HepG2 (cell line): ENCODE measurements at regions not wholly inside any gene's neighbourhood (a gene's known extent, or its start where the extent isn't known, plus 50 kb on each side); places are given as distances from the start of the nearest gene placed in this dataset.

Experiments used
- ATAC-seq: fragments of 200-7000 bp; cut with Tn5 transposase; 3 replicates; pipeline ENCODE4 v1.9.1; 2020; ENCODE audit warnings: mild to moderate bottlenecking, moderate library complexity
- BruUV-seq: library from RNA; stranded (reverse); fragments of 400-500 nt; replicated peaks from 2 replicates; lab custom pipeline; 2021; lab: Mats Ljungman, UMichigan
- CTCF ChIA-PET: fragments of 300-600 bp; formaldehyde crosslinking; extraction: SDS; loops from one replicate; lab custom pipeline; 2021; ENCODE audit warnings: low total read pairs, inconsistent platforms, low intra/inter-chr PET ratio; lab: Yijun Ruan, JAX
- POLR2A ChIA-PET: fragments of 350-600 bp; sonication (Branson Sonifier 250); formaldehyde crosslinking; loops from one replicate; lab custom pipeline; 2020; ENCODE audit warnings: antibody characterized with exemption, inconsistent platforms; lab: Yijun Ruan, JAX
- DNase-seq: peaks from one replicate; pipeline ENCODE4 v3.0.0-alpha.2; 2015; ENCODE audit warnings: low spot score
- FAIRE-seq: peaks from 3 replicates; lab custom pipeline; 2011; peaks lifted over from hg19 to GRCh38; lab: Jason Lieb, UNC
- H2AFZ ChIP-seq: one replicate; pipeline ENCODE4 v1.6.1; 2011; ENCODE audit warnings: low read length, inconsistent platforms
- H3K27ac ChIP-seq: fragments of 300-600 bp; 3 replicates; pipeline ENCODE4 v1.8.0; 2011; ENCODE audit warnings: mixed run types, mild to moderate bottlenecking, mixed read lengths, low read length, inconsistent platforms; ENCODE audit not compliant: insufficient read depth; ENCODE audit errors: extremely low read length
- H3K27me3 ChIP-seq, 2 experiments: fragments of 200-600 bp in 1 of 2; 2 replicates in 1 of 2; 3 replicates in 1 of 2; pipeline versions ENCODE4 v1.6.0 to v1.8.0; 2011; ENCODE audit warnings: low read length in 2 of 2, mild to moderate bottlenecking in 2 of 2, moderate library complexity in 2 of 2, inconsistent platforms in 1 of 2; ENCODE audit not compliant: insufficient read depth in 2 of 2, control insufficient read depth in 1 of 2
- H3K36me3 ChIP-seq, 2 experiments: fragments of 200-600 bp in 1 of 2; replicated peaks in 1 of 2; 2 replicates in 1 of 2; 3 replicates in 1 of 2; pipeline versions ENCODE4 v1.5.1 to v1.8.0; 2011; ENCODE audit warnings: low read length in 2 of 2, inconsistent platforms in 1 of 2; ENCODE audit not compliant: insufficient read depth in 2 of 2, control insufficient read depth in 1 of 2
- H3K4me1 ChIP-seq: 2 replicates; pipeline ENCODE4 v1.5.1; 2012; ENCODE audit warnings: low read length, inconsistent platforms; ENCODE audit not compliant: insufficient read depth
- H3K4me2 ChIP-seq: 2 replicates; pipeline ENCODE4 v1.6.0; 2011; ENCODE audit warnings: low read depth, low read length, inconsistent platforms
- H3K4me3 ChIP-seq, 3 experiments: fragments of 200-600 bp in 1 of 3; sonication (generic), shearing (Covaris generic) in 1 of 3; replicated peaks in 1 of 3; 2 replicates each; pipeline ENCODE4 v1.5.1; 2011 to 2016; ENCODE audit warnings: low read length in 3 of 3, inconsistent platforms in 2 of 3, low read depth in 2 of 3, mild to moderate bottlenecking in 2 of 3, control low read depth in 1 of 3, mixed read lengths in 1 of 3; ENCODE audit not compliant: insufficient read depth in 1 of 3
- H3K79me2 ChIP-seq: one replicate; pipeline ENCODE4 v1.6.1; 2011; ENCODE audit warnings: low read length, inconsistent platforms; ENCODE audit not compliant: insufficient read depth
- H3K9ac ChIP-seq: 2 replicates; pipeline ENCODE4 v1.6.0; 2011; ENCODE audit warnings: mild to moderate bottlenecking, low read depth, low read length, inconsistent platforms; ENCODE audit not compliant: insufficient read depth
- H3K9me3 ChIP-seq: 2 replicates; pipeline ENCODE4 v1.5.1; 2012; ENCODE audit warnings: mild to moderate bottlenecking, low read length
- H4K20me1 ChIP-seq: 2 replicates; pipeline ENCODE4 v1.6.0; 2011; ENCODE audit warnings: inconsistent platforms, mild to moderate bottlenecking, low read length, moderate library complexity; ENCODE audit not compliant: insufficient read depth
- BATF2 ChIP-seq: sonication (generic); formaldehyde crosslinking; IDR thresholded peaks from 2 replicates; pipeline ENCODE4 v1.8.0; 2022; ENCODE audit warnings: mild to moderate bottlenecking, missing genetic modification reagents, moderate library complexity
- FOXP1 ChIP-seq, 2 experiments: fragments of 450-650 bp in 1 of 2; IDR thresholded peaks; 2 replicates each; pipeline ENCODE4 v1.6.1; 2017 to 2018; ENCODE audit warnings: antibody characterized with exemption in 1 of 2
- MAZ ChIP-seq, 2 experiments: sonication (generic) in 1 of 2; formaldehyde crosslinking in 1 of 2; IDR thresholded peaks; 2 replicates each; pipeline versions ENCODE4 v1.5.0 to v1.6.1; 2012 to 2020; ENCODE audit warnings: low read depth in 2 of 2, mild to moderate bottlenecking in 2 of 2, borderline replicate concordance in 1 of 2, improper control_type of control experiment in 1 of 2, low read length in 1 of 2, missing genetic modification reagents in 1 of 2, moderate library complexity in 1 of 2
- NFRKB ChIP-seq: fragments of 450-650 bp; IDR thresholded peaks from 2 replicates; pipeline ENCODE4 v1.6.1; 2017
- NPAS2 ChIP-seq: sonication (generic); formaldehyde crosslinking; IDR thresholded peaks from 2 replicates; pipeline ENCODE4 v1.8.0; 2022; ENCODE audit warnings: mild to moderate bottlenecking, missing genetic modification reagents, borderline replicate concordance
- PHF20 ChIP-seq: sonication (generic); formaldehyde crosslinking; IDR thresholded peaks from 2 replicates; pipeline ENCODE4 v1.5.0; 2020; ENCODE audit warnings: mild to moderate bottlenecking, missing genetic modification reagents
- RBFOX2 ChIP-seq: fragments of 200-400 bp; formaldehyde crosslinking; IDR thresholded peaks from 2 replicates; pipeline ENCODE4 v1.6.1; 2017; ENCODE audit warnings: low read depth, mild to moderate bottlenecking, low read length
- RNF219 ChIP-seq: sonication (generic); formaldehyde crosslinking; IDR thresholded peaks from 2 replicates; pipeline ENCODE4 v1.5.0; 2020; ENCODE audit warnings: mild to moderate bottlenecking, missing genetic modification reagents
- TCF7L2 ChIP-seq: IDR thresholded peaks from 2 replicates; pipeline ENCODE4 v1.6.1; 2011; ENCODE audit warnings: mild to moderate bottlenecking, low read depth, low read length, moderate library complexity
- ZFP36L2 ChIP-seq: sonication (generic); formaldehyde crosslinking; IDR thresholded peaks from 2 replicates; pipeline ENCODE4 v1.4.0; 2020; ENCODE audit warnings: missing genetic modification reagents
- ZNF331 ChIP-seq: sonication (generic); formaldehyde crosslinking; IDR thresholded peaks from 2 replicates; pipeline ENCODE4 v1.4.0; 2020; ENCODE audit warnings: missing genetic modification reagents
- ZNF510 ChIP-seq: sonication (generic); formaldehyde crosslinking; IDR thresholded peaks from 2 replicates; pipeline ENCODE4 v1.4.0; 2020; ENCODE audit warnings: low read depth, mild to moderate bottlenecking, missing genetic modification reagents
- WGBS: methylation state at CpG from one replicate; pipeline ENCODE4 v1.1.6; 2017; ENCODE audit warnings: low lambda C conversion rate; 5-methylcytosine and 5-hydroxymethylcytosine counted together
- in situ Hi-C: cut with HindIII; loops from 2 replicates; pipeline ENCODE4 v1.10.0; 2017; ENCODE audit warnings: low pct_unique_long_range_greater_than_20kb; ENCODE audit not compliant: extremely low pct_ligation_motif_present
- intact Hi-C: fragments of 100-400 bp; cut with micrococcal nuclease; formaldehyde crosslinking; loops from one replicate; pipeline ENCODE4 v1.10.0; 2022; ENCODE audit not compliant: unreplicated experiment
- TF ChIP-seq, protein P1 (sequence below), 2 experiments: sonication (generic) in 1 of 2; formaldehyde crosslinking in 1 of 2; IDR thresholded peaks; 2 replicates each; pipeline versions ENCODE4 v1.5.1 to v1.6.1; 2011 to 2020; ENCODE audit warnings: borderline replicate concordance in 1 of 2, low read depth in 1 of 2, low read length in 1 of 2, mild to moderate bottlenecking in 1 of 2, missing genetic modification reagents in 1 of 2, moderate library complexity in 1 of 2
- TF ChIP-seq, protein P2 (sequence below): sonication (generic); formaldehyde crosslinking; conservative IDR thresholded peaks from 2 replicates; pipeline ENCODE4 v1.5.0; 2020; ENCODE audit warnings: missing genetic modification reagents

DNA sequence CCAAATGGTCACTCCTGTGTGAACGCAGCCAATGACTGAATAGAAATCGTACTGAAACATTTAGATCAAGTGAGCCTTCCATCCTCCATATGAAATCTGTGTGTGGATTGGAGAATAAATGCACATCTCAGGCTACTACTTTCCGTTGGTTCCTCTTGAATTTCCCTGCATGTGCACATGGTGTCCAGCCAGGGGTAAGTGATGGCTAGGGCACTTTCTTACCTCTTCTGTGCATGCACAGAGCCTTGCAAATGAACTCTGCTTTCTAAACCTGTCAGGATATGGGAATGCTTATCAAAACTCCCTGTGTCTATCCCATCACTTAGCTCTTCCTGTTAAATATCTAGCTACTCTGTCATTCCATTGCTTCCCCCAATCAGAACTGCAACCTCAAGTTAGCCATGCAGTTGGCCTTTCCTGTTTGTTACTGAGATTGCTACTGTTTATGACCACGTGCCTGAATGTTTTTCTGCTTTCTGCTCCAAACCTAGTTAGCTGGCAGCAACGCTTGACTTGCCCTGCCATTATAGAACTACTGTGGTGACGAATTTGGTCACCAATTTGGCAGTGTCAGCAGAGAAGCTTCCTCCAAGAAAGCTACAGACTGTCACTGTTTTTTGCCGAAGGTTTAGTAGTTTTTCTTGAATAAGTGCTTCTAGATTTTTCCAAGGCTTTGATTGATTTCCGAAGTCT, 661.6 kb downstream of the LRRC70 start:
- H4K20me1 ChIP-seq: no peaks in the 10 kb centered on the region
- H2AFZ ChIP-seq: no peak overlapping the region
- no peaks in the 10 kb centered on the region; a peak in 1 of 5 replicates for H3K27me3 ChIP-seq
- no peak overlapping the region for H3K9ac ChIP-seq
- no TSS peak for BruUV-seq
- POLR2A ChIA-PET: no interaction called here
- intact Hi-C loops (no loop called here), in situ Hi-C loops (no loop called here)
- H3K4me1 ChIP-seq: no peaks in the 10 kb centered on the region
- ATAC-seq (no peak), FAIRE-seq (no peak), DNase-seq (no peak)
- no peaks in the 10 kb centered on the region for H3K79me2 ChIP-seq
- 9% methylated on average over 8 of the region's 8 CpGs for WGBS
- H3K27ac ChIP-seq: no peak overlapping the region
- H3K36me3 ChIP-seq: no peaks in the 10 kb centered on the region
- CTCF ChIA-PET: no interaction called here
- no peak overlapping the region for H3K4me2 ChIP-seq
- no peak overlapping the region for H3K4me3 ChIP-seq
- H3K9me3 ChIP-seq: no peaks in the 10 kb centered on the region
- no peak for TF ChIP-seq RNF219 (CRISPR knock-in tag)
- TF ChIP-seq MAZ (IDR thresholded peaks at IDR 0.05; ENCODE audit: borderline replicate concordance, low read depth, low read length): no peak
- TF ChIP-seq MAZ (CRISPR knock-in tag; IDR thresholded peaks at IDR 0.05; ENCODE audit: low read depth): no peak
- TF ChIP-seq, protein P1, sequence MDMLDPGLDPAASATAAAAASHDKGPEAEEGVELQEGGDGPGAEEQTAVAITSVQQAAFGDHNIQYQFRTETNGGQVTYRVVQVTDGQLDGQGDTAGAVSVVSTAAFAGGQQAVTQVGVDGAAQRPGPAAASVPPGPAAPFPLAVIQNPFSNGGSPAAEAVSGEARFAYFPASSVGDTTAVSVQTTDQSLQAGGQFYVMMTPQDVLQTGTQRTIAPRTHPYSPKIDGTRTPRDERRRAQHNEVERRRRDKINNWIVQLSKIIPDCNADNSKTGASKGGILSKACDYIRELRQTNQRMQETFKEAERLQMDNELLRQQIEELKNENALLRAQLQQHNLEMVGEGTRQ (IDR thresholded peaks at IDR 0.05; ENCODE audit: low read depth, low read length): no peak
- TF ChIP-seq, protein P1 (CRISPR knock-in tag; IDR thresholded peaks at IDR 0.05; ENCODE audit: borderline replicate concordance): no peak
- TF ChIP-seq NPAS2: no peak
- no peak for TF ChIP-seq BATF2 (CRISPR knock-in tag)
- TF ChIP-seq, protein P2, sequence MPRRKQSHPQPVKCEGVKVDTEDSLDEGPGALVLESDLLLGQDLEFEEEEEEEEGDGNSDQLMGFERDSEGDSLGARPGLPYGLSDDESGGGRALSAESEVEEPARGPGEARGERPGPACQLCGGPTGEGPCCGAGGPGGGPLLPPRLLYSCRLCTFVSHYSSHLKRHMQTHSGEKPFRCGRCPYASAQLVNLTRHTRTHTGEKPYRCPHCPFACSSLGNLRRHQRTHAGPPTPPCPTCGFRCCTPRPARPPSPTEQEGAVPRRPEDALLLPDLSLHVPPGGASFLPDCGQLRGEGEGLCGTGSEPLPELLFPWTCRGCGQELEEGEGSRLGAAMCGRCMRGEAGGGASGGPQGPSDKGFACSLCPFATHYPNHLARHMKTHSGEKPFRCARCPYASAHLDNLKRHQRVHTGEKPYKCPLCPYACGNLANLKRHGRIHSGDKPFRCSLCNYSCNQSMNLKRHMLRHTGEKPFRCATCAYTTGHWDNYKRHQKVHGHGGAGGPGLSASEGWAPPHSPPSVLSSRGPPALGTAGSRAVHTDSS: no peak
- TF ChIP-seq RBFOX2: no peak
- TF ChIP-seq TCF7L2: no peak
- TF ChIP-seq FOXP1 (IDR thresholded peaks at IDR 0.05): no peak
- no peak for TF ChIP-seq FOXP1 (CRISPR knock-in tag; IDR thresholded peaks at IDR 0.05)
- TF ChIP-seq ZNF331: no peak
- no peak for TF ChIP-seq ZNF510 (CRISPR knock-in tag)
- TF ChIP-seq NFRKB: no peak
- no peak for TF ChIP-seq PHF20 (CRISPR knock-in tag)
- no peak for TF ChIP-seq ZFP36L2 (CRISPR knock-in tag)
